Bronchial epithelial cell (primary cell): ENCODE measurements at regions not wholly inside any gene's neighbourhood (a gene's known extent, or its start where the extent isn't known, plus 50 kb on each side); places are given as distances from the start of the nearest gene placed in this dataset.
"Not testable (repeated sequence)": the region's sequence is repeated elsewhere in the genome, so short reads cannot be mapped to it uniquely, and the experiment has no call there.

Experiments used
- DNase-seq: peaks from one replicate; pipeline ENCODE4 v3.0.0-alpha.2; 2010; ENCODE audit warnings: low read depth
- FAIRE-seq: peaks from 2 replicates; lab custom pipeline; 2011; peaks lifted over from hg19 to GRCh38; lab: Jason Lieb, UNC
- H3K27me3 ChIP-seq: 2 replicates; pipeline ENCODE4 v1.5.1; 2011; ENCODE audit warnings: low read length; ENCODE audit not compliant: control insufficient read depth, insufficient read depth
- H3K36me3 ChIP-seq: 2 replicates; pipeline ENCODE4 v1.5.1; 2011; ENCODE audit warnings: low read length; ENCODE audit not compliant: control insufficient read depth, insufficient read depth
- H3K4me3 ChIP-seq: 2 replicates; pipeline ENCODE4 v1.5.1; 2011; ENCODE audit warnings: mild to moderate bottlenecking, low read depth, low read length, control low read depth
- CTCF ChIP-seq: IDR thresholded peaks from 2 replicates; pipeline ENCODE4 v1.5.1; 2011; ENCODE audit warnings: mild to moderate bottlenecking, moderate library complexity, low read length, control low read depth, inconsistent platforms; ENCODE audit not compliant: insufficient read depth, severe bottlenecking

GRCh38 chr6:84902354-84902928 is 138.0 kb upstream of the TBX18 start:
- Histone ChIP-seq H3K27me3 (no peaks in the 10 kb centered on the region), H3K4me3 (no peak overlapping the region), H3K36me3 (no peaks in the 10 kb centered on the region)
- no peak for TF ChIP-seq CTCF
- DNase-seq: no peak
- no peak for FAIRE-seq

GRCh38 chr6:84897988-84898594 is 133.7 kb upstream of the TBX18 start:
- TF ChIP-seq CTCF: no peak
- no peak for FAIRE-seq

GRCh38 chr6:84897011-84897410 is 132.6 kb upstream of the TBX18 start:
- DNase-seq (no peak), FAIRE-seq (no peak)
- Histone ChIP-seq H3K4me3 (no peak overlapping the region), H3K27me3 (no peaks in the 10 kb centered on the region), H3K36me3 (no peaks in the 10 kb centered on the region)
- no peak for TF ChIP-seq CTCF

More at GRCh38 chr6:84897988-84898594, 133.7 kb upstream of the TBX18 start:
- peak; percentile 89 for DNase-seq
- Histone ChIP-seq H3K4me3 (no peak overlapping the region), H3K36me3 (no peaks in the 10 kb centered on the region), H3K27me3 (no peaks in the 10 kb centered on the region)

GRCh38 chr6:84892671-84893070 is 128.3 kb upstream of the TBX18 start:
- TF ChIP-seq CTCF: no peak
- FAIRE-seq: no peak
- peak; percentile 14 for DNase-seq
- Histone ChIP-seq H3K4me3 (no peak overlapping the region), H3K36me3 (no peaks in the 10 kb centered on the region), H3K27me3 (no peaks in the 10 kb centered on the region)

GRCh38 chr6:84882768-84883766 is 118.7 kb upstream of the TBX18 start:
- Histone ChIP-seq H3K27me3 (no peaks in the 10 kb centered on the region), H3K4me3 (no peak overlapping the region), H3K36me3 (no peaks in the 10 kb centered on the region)
- FAIRE-seq: no peak
- no peak for DNase-seq
- TF ChIP-seq CTCF: no peak

GRCh38 chr6:84879385-84879784 is 115.0 kb upstream of the TBX18 start:
- DNase-seq, H3K4me3 ChIP-seq, H3K36me3 ChIP-seq, H3K27me3 ChIP-seq, FAIRE-seq: not testable (repeated sequence)
